Caco-2 (cell line): ENCODE measurements at regions not wholly inside any gene's neighbourhood (a gene's known extent, or its start where the extent isn't known, plus 50 kb on each side); places are given as distances from the start of the nearest gene placed in this dataset.

Source experiments
- BruUV-seq: library from RNA; stranded (reverse); fragments of 400-500 nt; replicated peaks from 2 replicates; lab custom pipeline; 2021; lab: Mats Ljungman, UMichigan
- CTCF ChIA-PET: fragments of 300-600 bp; sonication (Branson Sonifier 250); formaldehyde crosslinking; loops from one replicate; lab custom pipeline; 2022; ENCODE audit warnings: antibody characterized with exemption; lab: Charles Lee
- POLR2A ChIA-PET: fragments of 300-600 bp; sonication (Branson Sonifier 250); formaldehyde crosslinking; loops from one replicate; lab custom pipeline; 2022; ENCODE audit warnings: antibody characterized with exemption; lab: Charles Lee
- DNase-seq, 2 experiments: peaks; one replicate each; pipeline versions ENCODE4 v3.0.0 to v3.0.0-alpha.2; 2020 to 2022
- H3K27me3 ChIP-seq: replicated peaks from 2 replicates; pipeline ENCODE4 v1.6.0; 2011; ENCODE audit warnings: low read length; ENCODE audit not compliant: control insufficient read depth, insufficient read depth
- H3K36me3 ChIP-seq: 2 replicates; pipeline ENCODE4 v1.5.1; 2011; ENCODE audit warnings: low read length; ENCODE audit not compliant: control insufficient read depth, insufficient read depth
- H3K4me1 ChIP-seq: fragments of 250-450 bp; sonication (Bioruptor Pico); 2 replicates; pipeline ENCODE4 v1.5.1; 2020; ENCODE audit warnings: mild to moderate bottlenecking
- H3K4me3 ChIP-seq: 2 replicates; pipeline ENCODE4 v1.5.1; 2011; ENCODE audit warnings: low read depth, mild to moderate bottlenecking, control low read depth, low read length
- H3K9me3 ChIP-seq: fragments of 250-450 bp; sonication (Bioruptor Pico); 2 replicates; pipeline ENCODE4 v1.5.1; 2020; ENCODE audit warnings: mild to moderate bottlenecking, moderate library complexity
- H3K27ac Mint-ChIP-seq: one replicate; pipeline ENCODE4 v1.8.0; 2022; ENCODE audit warnings: mixed read lengths; ENCODE audit not compliant: unreplicated experiment
- H3K27me3 Mint-ChIP-seq: one replicate; pipeline ENCODE4 v1.8.0; 2022; ENCODE audit warnings: mixed read lengths; ENCODE audit not compliant: insufficient read depth, unreplicated experiment
- H3K36me3 Mint-ChIP-seq: one replicate; pipeline ENCODE4 v1.8.0; 2022; ENCODE audit warnings: mild to moderate bottlenecking, mixed read lengths; ENCODE audit not compliant: insufficient read depth, unreplicated experiment
- H3K4me1 Mint-ChIP-seq: one replicate; pipeline ENCODE4 v1.8.0; 2022; ENCODE audit warnings: low read depth, mixed read lengths; ENCODE audit not compliant: unreplicated experiment
- H3K4me3 Mint-ChIP-seq: one replicate; pipeline ENCODE4 v1.8.0; 2022; ENCODE audit warnings: mild to moderate bottlenecking, moderate library complexity, mixed read lengths; ENCODE audit not compliant: unreplicated experiment
- H3K9me3 Mint-ChIP-seq: one replicate; pipeline ENCODE4 v1.8.0; 2022; ENCODE audit warnings: mixed read lengths; ENCODE audit not compliant: unreplicated experiment
- CTCF ChIP-seq, 2 experiments: fragments of 200-600 bp in 1 of 2; IDR thresholded peaks; 1 replicate in 1 of 2; 2 replicates in 1 of 2; pipeline versions ENCODE4 v1.5.1 to v1.8.0; 2011 to 2022; ENCODE audit warnings: antibody characterized with exemption in 1 of 2, control low read depth in 1 of 2, inconsistent platforms in 1 of 2, low read depth in 1 of 2, low read length in 1 of 2, mild to moderate bottlenecking in 1 of 2, moderate library complexity in 1 of 2; ENCODE audit not compliant: insufficient read depth in 1 of 2, severe bottlenecking in 1 of 2, unreplicated experiment in 1 of 2
- intact Hi-C: fragments of 100-400 bp; cut with micrococcal nuclease; formaldehyde crosslinking; loops from one replicate; pipeline ENCODE4 v1.10.0; 2022; ENCODE audit not compliant: unreplicated experiment

- Mint-ChIP-seq H3K27me3 (no peaks in the 10 kb centered on the region), H3K9me3 (no peaks in the 10 kb centered on the region), H3K4me1 (peaks cover 19% of the 10 kb centered on the region), H3K27ac (peak overlapping the region; percentile 9), H3K36me3 (no peaks in the 10 kb centered on the region), H3K4me3 (peak overlapping the region; percentile 59)
- BruUV-seq = no TSS peak
- ChIA-PET CTCF (interaction anchor here (0.6 kb wide), 2 partner anchors 69 to 484 kb away, joined by 3 read pairs; no protein-coding TSS in a partner anchor), POLR2A (interaction anchor here (0.6 to 1.1 kb wide), 2 partner anchors 51 to 64 kb away, joined by 3 to 10 read pairs; partner anchors contain the start of gene CD2AP)
- H3K4me1 ChIP-seq = peaks cover 25% of the 10 kb centered on the region
- no peaks in the 10 kb centered on the region for H3K27me3 ChIP-seq
- peak overlapping the region; percentile 44 for H3K4me3 ChIP-seq
- intact Hi-C loops = loop anchor here (1.0 to 5.0 kb wide), 8 partner anchors 46 to 366 kb away; no protein-coding TSS in a partner anchor
- H3K9me3 ChIP-seq = no peaks in the 10 kb centered on the region
- H3K36me3 ChIP-seq = no peaks in the 10 kb centered on the region
- TF ChIP-seq CTCF (IDR thresholded peaks at IDR 0.05; ENCODE audit: insufficient read depth in 1 of 2, low read depth in 1 of 2, low read length in 1 of 2, severe bottlenecking in 1 of 2, unreplicated experiment in 1 of 2) = peak; percentile 79 to 82
- peak; percentile 47 to 63 for DNase-seq
Measured at GRCh38 chr6:47413752-47414422, 63.7 kb upstream of the CD2AP start.

DNA sequence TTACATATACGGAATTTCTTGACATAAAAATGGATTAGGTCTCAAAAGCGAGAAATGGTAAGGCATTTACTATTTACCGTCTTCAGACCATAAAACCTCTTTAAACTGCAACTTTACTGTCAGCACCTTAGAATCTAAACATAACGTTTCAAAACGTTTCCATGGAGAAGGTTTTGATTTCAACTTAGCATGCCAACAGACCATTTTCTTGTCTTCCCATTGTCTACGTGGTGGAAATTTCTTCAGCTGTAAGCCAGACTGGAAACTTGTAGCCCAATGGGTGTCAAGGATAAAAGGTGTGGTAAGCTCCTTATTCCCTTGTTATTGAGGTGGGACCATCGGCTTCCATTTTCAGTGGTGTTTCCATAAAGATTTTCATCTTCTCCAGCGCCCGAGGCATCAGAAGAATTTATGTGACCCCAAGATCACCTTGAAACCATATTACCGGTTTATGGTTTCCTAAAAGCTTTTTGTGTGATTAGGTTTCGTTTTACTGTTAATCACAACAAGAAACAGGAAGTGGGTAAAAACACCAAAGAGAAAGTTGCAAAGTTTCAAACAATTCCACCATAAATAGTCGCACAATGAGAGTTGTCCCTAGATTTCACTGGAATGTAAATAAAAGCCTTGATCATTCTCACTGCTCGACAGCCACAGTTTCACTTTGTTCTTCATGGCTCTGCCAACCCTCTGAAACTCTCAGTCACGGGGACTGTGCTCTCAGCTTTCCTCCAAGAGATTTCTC lies 63.0 kb upstream of the CD2AP start:
- BruUV-seq = no TSS peak
- H3K27ac Mint-ChIP-seq = peak overlapping the region; percentile 76

More for the DNA sequence above, 63.0 kb upstream of the CD2AP start:
- Histone ChIP-seq H3K4me3 (peak overlapping the region; percentile 44), H3K4me1 (peaks cover 29% of the 10 kb centered on the region), H3K36me3 (no peaks in the 10 kb centered on the region), H3K9me3 (no peaks in the 10 kb centered on the region), H3K27me3 (no peaks in the 10 kb centered on the region)
- ChIA-PET CTCF (interaction anchor here (0.8 kb wide), 1 partner anchor 17 kb away, joined by 3 read pairs; no protein-coding TSS in a partner anchor), POLR2A (interaction anchor here (0.6 to 1.1 kb wide), 2 partner anchors 51 to 63 kb away, joined by 3 to 10 read pairs; partner anchors contain the start of gene CD2AP)
- DNase-seq = peak in 1 of 2 experiments; percentile 40
- intact Hi-C loops = loop anchor here (1.0 to 5.0 kb wide), 8 partner anchors 46 to 366 kb away; no protein-coding TSS in a partner anchor
- no peaks in the 10 kb centered on the region for H3K9me3 Mint-ChIP-seq
- peaks cover 19% of the 10 kb centered on the region for H3K4me1 Mint-ChIP-seq
- H3K36me3 Mint-ChIP-seq = no peaks in the 10 kb centered on the region
- H3K4me3 Mint-ChIP-seq = peak overlapping the region; percentile 59
- TF ChIP-seq CTCF (IDR thresholded peaks at IDR 0.05; ENCODE audit: insufficient read depth in 1 of 2, low read depth in 1 of 2, low read length in 1 of 2, severe bottlenecking in 1 of 2, unreplicated experiment in 1 of 2) = no peak
- no peaks in the 10 kb centered on the region for H3K27me3 Mint-ChIP-seq
